NCI-H146 (cell line): ENCODE measurements at regions not wholly inside any gene's neighbourhood (a gene's known extent, or its start where the extent isn't known, plus 50 kb on each side); places are given as distances from the start of the nearest gene placed in this dataset.
"Not testable (repeated sequence)": the region's sequence is repeated elsewhere in the genome, so short reads cannot be mapped to it uniquely, and the experiment has no call there.

Source experiments
- DNase-seq: peaks from one replicate; lab custom pipeline; 2025; lab: John Stamatoyannopoulos, UW

DNA sequence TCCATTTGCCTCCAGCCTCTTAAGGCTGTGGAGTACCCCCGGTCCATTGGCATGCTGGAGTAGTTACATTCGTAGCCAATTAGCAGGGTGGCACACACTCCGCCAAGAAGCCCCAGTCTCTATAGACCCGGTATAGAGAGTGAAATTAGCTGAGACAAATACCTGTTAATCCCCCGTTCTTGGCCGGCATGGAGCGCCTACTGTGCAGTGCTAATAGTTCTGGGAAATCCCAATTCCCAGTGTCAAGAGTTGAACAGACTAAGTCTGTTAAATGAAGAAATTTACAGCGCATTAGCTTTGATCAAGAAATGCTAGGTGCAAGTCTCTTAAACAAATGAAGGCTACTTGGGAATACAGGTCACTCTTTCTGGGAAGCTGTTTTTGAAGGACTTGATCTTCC, 127.8 kb upstream of the ARX start:
- DNase-seq = no peak

DNA sequence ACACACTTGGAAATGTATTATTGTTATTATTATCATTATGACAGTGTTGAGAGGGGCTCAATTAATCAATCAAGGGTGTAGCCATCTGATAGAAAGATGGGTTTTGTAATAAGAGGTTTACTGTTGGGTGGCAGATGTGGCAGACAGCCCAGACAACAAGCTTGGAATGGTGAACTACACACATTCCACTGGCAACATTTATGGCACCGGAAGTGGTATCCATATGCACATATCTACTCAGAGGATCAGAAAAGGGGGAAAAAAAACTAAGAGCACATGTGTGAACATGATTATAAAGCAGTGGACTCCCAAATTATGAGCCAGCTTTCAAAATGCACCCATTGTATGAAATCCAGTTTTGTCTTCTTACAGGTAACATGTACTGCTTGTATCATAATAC, 125.9 kb upstream of the ARX start:
- no peak for DNase-seq

DNA sequence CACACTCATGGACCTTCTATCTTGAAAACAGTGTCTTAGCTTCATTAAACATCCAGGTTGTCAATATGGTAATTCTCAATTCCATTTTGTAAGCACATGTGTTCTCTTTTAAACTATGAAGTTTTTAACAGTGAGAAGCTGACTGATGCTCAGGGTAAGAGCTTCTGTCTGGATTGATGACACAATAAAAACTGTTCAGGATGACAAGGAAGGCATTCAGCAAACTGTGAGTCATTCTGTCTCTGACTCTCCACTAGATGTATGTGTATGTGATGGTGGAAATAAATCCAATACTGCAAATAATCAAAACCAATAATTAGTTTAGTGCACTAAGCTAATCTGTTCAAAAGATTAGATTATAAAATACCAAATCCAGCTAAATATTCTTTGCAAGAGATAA, 115.3 kb upstream of the ARX start:
- no peak for DNase-seq

DNA sequence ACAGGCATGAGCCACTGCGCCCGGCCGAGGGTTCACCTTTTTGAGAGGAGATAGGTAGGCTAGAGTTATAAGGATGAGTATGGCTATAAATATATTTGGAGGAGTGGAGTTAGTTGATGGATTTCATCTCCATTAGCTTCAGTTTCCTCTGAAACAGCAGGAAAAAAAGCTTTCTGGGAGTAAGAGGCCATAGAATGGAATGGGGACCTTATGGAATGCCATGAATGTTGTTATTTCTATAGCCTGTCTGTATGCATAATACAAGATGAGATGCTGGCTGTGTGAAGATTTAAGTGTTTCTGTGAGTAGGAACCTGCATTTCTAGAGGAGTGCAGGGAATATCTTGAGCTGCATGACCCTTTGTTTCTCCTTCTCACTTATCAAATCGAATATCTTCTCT, 114.9 kb upstream of the ARX start:
- no peak for DNase-seq

DNA sequence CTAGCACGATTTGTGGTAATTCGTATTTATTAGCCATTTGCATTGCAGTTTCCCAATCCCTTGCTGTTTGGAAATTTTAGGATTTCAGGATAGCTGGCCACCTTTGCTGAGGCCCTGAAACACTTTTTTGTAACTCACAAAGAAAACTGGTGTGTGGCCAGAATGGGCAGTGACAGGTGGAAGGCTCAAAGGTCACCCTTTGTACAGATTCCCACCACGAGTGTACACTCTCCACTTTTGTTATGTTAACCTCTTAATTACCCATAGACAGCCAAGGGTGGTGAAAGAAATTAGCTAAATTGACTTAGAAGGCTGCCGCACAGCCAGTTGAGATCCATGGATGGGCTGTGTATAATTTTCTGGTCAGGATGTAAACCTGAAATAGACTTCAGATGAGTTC, 109.7 kb upstream of the ARX start:
- DNase-seq = peak; percentile 58

DNA sequence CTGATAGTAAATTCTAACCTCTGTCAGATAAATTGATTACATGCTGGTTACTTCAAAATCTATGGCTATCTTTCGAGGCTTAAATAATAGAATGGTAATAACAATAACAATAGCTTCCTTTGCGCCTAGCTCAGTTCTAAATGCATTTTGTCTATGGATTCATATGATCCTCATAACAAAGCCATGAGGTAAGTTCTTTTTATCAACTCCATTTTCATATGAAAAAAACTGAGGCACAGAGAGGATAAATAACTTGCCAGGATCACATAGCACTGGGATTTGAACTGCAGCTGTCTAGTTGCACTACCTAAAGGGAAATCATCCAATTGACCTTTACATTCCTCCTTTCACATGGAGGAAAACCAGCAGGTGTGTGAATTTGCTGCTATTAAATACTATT, 108.6 kb upstream of the ARX start:
- peak; percentile 48 for DNase-seq

DNA sequence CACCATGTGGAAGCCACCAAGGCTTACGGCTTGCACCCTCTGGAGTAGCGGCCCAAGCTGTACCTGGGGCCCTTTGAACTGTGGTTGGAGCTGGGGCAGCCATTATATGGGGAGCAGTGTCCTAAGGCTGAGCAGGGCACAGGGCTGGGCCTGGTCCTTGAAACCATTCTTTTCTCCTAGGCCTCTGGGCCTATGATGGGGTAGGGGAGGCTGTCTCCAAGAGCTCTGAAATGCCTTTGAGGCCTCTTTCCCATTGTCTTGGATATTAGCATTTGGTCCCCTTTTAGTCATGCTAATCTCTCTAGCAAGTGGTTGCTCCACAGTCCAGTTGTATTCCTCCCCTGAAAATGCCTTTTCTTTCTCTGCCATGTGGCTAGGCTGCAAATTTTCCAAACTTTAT, 96.4 kb upstream of the ARX start:
- DNase-seq = no peak

DNA sequence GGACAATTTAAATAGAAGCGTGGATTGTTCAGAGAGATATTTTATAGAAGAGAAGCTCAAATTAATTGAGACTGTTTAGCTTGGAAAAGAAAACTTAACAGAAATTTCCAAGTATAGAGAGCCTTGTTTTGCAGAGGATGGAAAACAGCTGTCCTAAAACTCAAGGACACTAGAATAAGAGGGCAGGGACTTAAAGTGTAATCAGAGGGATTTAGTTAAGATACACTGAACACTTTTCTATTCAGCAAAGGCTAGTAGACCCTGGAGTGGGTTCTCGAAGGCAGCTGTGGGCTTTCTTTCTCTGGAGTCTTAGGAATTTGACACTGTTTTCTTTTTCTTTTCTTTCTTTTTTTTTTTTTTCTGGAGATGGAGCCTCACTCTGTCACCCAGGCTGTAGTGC, 92.7 kb upstream of the ARX start:
- DNase-seq = no peak

DNA sequence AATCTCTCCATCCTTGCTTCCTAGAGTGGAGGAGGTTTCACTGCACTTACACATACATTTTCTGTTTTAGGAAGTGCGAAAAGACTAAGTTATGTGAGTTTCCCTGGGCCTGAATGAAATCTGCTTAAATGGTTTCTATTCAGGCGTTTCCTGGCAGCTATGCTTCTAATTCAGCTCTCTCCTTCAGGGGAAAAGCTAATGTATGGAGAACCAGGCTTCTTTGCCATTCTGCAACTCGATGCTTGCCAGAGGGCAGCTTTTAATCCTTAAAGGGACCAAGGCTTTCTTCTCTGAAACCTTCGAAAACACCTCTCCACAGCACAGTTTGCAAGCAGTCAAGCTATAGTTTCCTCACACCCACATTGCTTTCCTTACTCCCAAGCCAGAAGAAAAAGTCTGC, 89.5 kb upstream of the ARX start:
- no peak for DNase-seq

DNA sequence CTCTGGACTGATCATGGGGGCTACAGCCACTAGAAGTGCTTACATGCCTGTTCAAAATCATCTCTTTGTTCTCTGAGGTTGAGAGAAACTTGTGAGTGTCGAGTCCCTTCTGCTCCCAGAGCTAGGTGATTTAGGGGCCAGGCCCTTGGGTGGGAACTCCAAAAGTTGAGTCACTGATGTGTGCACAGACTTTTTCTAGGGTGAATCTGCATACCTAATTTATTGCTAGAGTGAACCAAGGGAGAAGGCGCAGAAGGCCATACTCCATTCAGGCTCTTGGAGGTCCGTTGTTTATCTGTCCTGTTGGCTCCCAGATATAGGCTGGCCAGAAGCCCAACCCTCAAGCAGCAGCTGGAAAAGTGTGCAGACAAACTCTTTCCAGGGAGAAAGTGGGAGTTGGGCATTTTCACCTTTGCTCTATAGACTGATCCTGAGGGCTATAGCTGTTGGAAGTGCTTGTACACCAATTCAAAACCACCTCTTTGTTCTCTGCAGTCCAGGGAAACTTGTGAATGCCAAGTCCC, 80.8 kb upstream of the ARX start:
- no peak for DNase-seq

DNA sequence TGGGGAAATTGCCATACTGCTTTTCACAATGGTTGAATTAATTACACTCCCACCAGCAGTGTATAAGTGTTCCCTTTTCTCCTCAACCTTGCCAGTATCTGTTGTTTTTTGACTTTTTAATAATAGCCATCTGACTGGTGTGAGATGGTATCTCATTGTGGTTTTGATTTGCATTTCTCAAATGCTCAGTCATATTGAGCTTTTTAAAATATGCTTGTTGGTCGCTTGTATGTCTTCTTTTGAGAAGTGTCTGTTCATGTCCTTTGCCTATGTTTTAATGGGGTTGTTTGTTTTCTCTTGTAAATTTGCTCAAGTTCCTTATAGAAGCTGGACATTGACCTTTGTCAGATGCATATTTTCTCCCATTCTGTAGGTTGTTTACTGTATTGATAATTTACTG, 75.4 kb upstream of the ARX start:
- not testable (repeated sequence) for DNase-seq

DNA sequence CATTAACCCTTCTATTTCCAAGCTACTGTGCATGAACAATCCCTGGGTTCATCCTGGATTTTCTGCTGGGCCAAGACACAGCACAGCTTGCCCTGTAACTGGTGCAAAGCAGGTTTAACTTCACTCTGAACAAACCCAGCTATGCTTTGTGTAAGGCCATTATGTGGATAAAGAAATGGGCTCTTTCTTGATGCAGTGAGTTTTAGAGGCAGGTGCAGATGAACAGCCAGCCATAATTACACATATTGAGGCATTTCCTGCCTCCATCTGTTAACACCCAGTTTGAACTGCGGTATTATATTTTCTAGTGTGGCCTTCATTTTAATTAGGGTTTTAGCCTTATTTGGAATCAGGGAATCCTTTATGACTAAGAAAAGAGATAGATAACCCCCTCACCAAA, 68.7 kb upstream of the ARX start:
- DNase-seq = peak; percentile 75

DNA sequence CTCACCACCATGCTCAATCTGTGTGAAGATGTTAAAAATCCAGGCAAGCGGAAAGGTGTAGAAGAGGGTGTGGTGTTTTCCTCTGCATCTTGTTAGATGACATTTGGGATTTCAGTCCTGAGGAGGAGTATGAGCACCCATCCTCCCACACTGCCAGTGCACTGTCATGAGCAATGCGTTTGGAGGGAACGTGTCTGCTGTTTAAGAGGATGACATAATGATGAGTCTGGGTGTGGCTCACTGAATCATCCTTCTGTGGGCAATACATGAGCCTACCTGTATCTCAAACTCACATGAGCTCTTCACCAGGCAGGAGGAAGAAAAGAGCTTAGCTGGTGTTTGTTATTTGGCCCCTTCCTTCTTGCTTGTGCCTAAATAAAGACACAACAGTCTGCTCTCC, 67.9 kb upstream of the ARX start:
- DNase-seq = peak; percentile 48

DNA sequence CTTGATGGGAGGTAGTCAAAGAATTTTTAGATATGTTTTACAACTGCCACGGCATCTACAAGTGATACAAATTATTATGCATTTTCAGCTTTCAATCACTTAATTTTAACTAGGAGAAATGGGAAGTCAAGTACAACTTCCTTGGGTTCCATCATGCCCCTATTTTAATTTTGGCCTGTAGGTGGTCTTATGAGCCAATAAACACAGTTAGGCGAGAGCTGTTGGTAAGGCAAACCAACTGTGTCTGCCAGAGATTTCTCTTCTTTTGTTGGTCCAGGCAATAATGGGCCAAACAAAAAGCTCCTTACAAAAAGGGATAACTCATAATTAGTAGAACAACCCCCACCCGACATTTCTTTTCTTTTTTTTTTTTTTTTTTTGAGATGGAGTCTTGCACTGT, 63.3 kb upstream of the ARX start:
- DNase-seq = peak; percentile 9

DNA sequence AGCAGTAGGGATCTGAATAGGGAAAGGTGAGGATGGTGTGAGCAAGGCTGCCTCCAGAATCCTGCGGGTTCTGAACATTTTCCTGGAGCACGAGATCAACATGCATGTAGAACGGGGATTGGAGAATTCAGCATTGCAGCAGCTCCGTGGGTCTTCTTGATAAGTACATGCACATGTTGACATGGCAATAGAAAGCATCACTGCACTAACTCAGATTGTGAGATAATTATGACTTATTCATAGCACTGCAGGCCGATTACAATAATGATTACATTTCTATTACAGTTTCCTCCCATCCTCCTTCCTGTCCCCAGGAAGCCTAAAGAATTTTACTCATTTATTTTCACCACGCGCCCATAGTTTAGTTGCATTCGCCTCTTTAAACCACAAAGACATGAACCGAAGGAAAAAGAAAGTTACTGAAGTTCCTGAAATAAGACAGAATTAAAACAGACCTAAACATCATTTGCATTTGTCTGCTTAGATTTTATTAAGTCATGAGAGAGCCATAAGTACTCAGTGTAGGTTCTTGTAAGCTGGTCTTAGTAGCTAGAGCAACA, 61.3 kb upstream of the ARX start:
- peak; percentile 35 for DNase-seq

DNA sequence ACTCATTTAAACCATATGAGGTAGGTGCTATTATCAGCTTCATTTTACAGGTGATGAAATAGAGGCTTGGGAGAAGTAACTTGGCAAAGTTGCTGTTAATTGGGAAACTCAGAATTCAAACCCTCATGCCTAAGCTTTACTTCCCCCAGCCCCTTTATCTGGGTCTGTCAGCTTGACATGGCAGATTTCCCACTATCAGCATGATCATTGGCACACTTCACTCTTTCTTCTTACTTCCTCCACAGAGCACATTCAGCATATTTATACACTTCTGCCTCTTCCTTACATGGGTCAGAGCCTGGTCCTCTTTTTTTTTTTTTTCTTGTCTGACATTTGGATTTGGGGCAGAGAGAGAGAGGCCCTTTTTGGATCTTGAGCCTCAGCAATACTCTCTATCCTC, 56.5 kb upstream of the ARX start:
- no peak for DNase-seq

DNA sequence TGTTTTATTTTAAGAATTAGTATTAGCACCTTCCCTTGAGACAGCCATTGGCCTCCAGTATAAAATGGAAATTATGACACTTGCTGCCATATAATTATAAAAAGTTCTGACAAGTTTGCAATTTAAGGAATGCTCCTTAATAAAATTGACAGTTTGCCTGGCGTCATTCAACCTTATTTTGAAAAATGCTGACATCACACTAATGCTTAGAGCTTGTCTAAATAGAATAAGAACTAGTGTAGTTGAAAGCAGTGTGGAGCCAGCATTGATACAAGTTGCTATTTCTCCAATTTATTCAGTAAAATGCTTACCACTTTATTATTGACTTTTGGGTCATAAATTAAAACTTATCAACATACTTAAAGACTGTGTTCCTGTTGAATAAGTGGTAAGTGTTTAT, 54.3 kb upstream of the ARX start:
- DNase-seq = no peak

DNA sequence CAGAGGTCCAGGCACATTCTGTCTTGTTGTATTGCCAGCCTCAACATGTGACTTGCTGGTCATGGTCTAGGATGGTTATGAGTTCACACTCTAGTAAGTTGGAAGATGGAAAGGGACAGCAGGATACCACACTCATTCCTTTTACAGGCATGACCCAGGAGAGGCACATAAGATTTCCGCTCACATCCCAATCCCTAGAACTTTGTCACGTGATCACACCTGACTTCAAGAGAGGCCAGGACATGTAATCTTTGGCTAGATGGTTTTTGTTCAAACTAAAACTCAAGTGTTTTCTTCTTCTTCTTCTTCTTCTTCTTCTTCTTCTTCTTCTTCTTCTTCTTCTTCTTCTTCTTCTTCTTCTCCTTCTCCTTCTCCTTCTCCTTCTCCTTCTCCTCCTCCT, 53.4 kb upstream of the ARX start:
- DNase-seq = no peak

DNA sequence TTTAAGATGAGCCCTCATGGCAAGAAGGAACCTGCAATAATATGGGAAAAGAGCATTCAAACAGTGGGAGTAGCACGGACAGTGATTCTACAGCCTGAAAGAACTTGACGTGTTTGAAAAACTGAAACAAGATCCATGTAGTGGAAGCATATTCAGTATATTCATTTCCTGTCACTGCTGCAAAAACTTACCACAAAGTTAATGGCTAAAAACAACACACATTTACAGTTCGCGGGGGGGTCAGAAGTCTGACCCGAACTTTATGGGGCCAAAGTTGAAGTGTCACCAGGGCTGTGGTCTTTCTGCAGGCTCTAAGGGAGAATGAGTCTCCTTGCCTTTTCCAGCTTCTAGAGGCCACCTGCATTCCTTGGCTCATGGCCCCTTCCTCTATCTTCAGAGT, 52.6 kb upstream of the ARX start:
- no peak for DNase-seq

DNA sequence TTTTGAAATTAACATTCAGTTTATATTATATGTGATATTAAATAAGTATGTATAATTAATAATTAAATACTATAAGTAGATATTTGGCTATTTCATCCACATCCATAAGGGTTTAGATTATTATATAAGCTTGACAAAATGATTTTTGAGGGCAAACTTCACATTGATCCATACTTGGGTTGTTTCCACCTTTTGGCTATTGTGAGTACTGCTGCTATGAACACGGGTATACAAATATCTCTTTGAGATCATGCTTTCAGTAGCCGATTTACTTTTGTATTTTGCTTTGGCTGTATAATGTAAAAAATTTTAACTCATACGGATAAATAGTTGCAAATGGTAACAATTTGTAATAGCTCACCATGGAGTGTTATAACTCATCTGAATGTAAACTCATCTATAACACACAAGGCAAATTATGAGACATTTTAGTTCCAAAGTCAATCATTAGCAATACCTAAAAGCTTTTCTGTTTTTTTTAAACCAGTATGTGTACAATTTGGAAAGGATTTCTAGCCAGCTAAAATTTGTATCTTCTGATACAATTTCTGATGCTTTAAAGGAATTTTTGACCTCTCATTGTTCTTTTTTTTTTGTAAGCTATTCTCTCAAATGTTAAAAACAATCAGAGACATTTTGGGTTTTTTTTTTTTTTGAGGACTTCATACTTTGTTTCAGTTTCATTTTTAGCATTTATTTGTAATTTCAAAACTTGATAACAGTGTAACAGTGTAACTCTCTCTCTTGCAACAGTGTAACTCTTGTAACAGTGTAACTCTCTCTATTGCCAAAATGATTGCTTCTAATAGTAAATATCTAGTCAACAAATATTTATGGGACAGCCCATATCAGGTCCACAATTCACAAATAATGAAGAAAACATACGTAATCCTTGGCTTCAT, 51.8 kb upstream of the ARX start:
- no peak for DNase-seq

DNA sequence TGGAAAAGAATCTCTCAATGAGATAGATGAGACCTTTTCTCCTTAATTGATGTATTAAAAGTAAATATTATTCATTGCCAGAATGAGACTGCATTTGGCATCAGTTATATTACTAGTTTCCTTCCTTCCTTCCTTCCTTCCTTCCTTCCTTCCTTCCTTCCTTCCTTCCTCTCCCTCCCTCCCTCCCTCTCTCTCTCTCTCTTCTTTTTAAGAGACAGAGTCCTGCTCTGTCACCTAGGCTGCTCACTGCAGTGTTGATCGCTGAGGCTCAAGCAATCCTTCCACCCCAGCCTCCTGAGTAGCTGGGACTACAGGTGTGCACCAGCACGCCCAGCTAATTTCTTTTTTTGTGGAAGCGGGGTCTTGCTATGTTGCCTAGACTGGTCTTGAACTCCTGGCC, 50.4 kb upstream of the ARX start:
- no peak for DNase-seq
